SK-N-SH treated with all-trans-retinoic acid at 6 μM for 48 hours (cell line): ENCODE measurements at regions not wholly inside any gene's neighbourhood (a gene's known extent, or its start where the extent isn't known, plus 50 kb on each side); places are given as distances from the start of the nearest gene placed in this dataset.

Source experiments
- PATZ1 ChIP-seq: fragments of 250-450 bp; sonication (Bioruptor Pico); IDR thresholded peaks from 2 replicates; pipeline ENCODE4 v1.8.0; 2020; ENCODE audit warnings: mild to moderate bottlenecking, moderate library complexity, borderline replicate concordance
- PPARA ChIP-seq: fragments of 250-450 bp; sonication (Bioruptor Pico); IDR thresholded peaks from 2 replicates; pipeline ENCODE4 v1.5.0; 2020; ENCODE audit warnings: mild to moderate bottlenecking, borderline replicate concordance
- RARB ChIP-seq: fragments of 250-450 bp; sonication (Bioruptor Pico); IDR thresholded peaks from 2 replicates; pipeline ENCODE4 v1.8.0; 2021; ENCODE audit warnings: mild to moderate bottlenecking, moderate library complexity
- TSHZ2 ChIP-seq: fragments of 250-450 bp; sonication (Bioruptor Pico); IDR thresholded peaks from 2 replicates; pipeline ENCODE4 v1.5.0; 2020; ENCODE audit warnings: mild to moderate bottlenecking, moderate library complexity
- ZNF565 ChIP-seq: fragments of 450-650 bp; formaldehyde crosslinking; conservative IDR thresholded peaks from 2 replicates; pipeline ENCODE4 v1.5.0; 2020; ENCODE audit warnings: low read depth, mild to moderate bottlenecking, moderate library complexity

- TF ChIP-seq TSHZ2 (CRISPR knock-in tag) (no peak), ZNF565 (CRISPR knock-in tag) (no peak), PATZ1 (CRISPR knock-in tag) (no peak), RARB (CRISPR knock-in tag) (no peak), PPARA (no peak)
Observed at GRCh38 chr7:377080-378040, 87.4 kb downstream of the FOXL3 start.
